Esophagus (tissue), 2 donors: ENCODE measurements at regions not wholly inside any gene's neighbourhood (a gene's known extent, or its start where the extent isn't known, plus 50 kb on each side); places are given as distances from the start of the nearest gene placed in this dataset.

Source experiments
- H3K27ac ChIP-seq, 2 donors: one replicate each; pipeline ENCODE4 v1.5.1; 2013; ENCODE audit warnings: low read depth in 2 of 2, mild to moderate bottlenecking in 2 of 2, inconsistent platforms in 1 of 2, low read length in 1 of 2, moderate library complexity in 1 of 2
- H3K27me3 ChIP-seq, 2 donors: one replicate each; pipeline ENCODE4 v1.6.1; 2013; ENCODE audit warnings: low read length in 2 of 2, control low read depth in 1 of 2, mild to moderate bottlenecking in 1 of 2; ENCODE audit not compliant: insufficient read depth in 2 of 2, control insufficient read depth in 1 of 2
- H3K36me3 ChIP-seq, 2 donors: one replicate each; pipeline ENCODE4 v1.6.1; 2013; ENCODE audit warnings: low read length in 1 of 2; ENCODE audit not compliant: control insufficient read depth in 2 of 2, insufficient read depth in 2 of 2
- H3K4me1 ChIP-seq, 2 donors: one replicate each; pipeline ENCODE4 v1.6.1; 2013; ENCODE audit warnings: low read length in 1 of 2; ENCODE audit not compliant: control insufficient read depth in 2 of 2, insufficient read depth in 2 of 2
- H3K4me3 ChIP-seq, 2 donors: one replicate each; pipeline ENCODE4 v1.5.1; 2013; ENCODE audit warnings: low read length in 2 of 2, mild to moderate bottlenecking in 2 of 2, low read depth in 1 of 2, moderate library complexity in 1 of 2
- H3K9me3 ChIP-seq, 2 donors: one replicate each; pipeline ENCODE4 v1.6.1; 2013; ENCODE audit warnings: mild to moderate bottlenecking in 2 of 2, low read depth in 1 of 2, low read length in 1 of 2, moderate library complexity in 1 of 2; ENCODE audit not compliant: control insufficient read depth in 2 of 2, insufficient read depth in 1 of 2
- WGBS, 2 donors: extraction: QIAGEN DNeasy Blood & Tissue Kit; methylation state at CpG; one replicate each; pipeline ENCODE4 v1.1.7; 2013; 5-methylcytosine and 5-hydroxymethylcytosine counted together
- donor health status: healthy with polysubstance abuse.
- donor health status: Bipolar disorder and iron deficiency.

GRCh38 chr14:32007755-32008362, 69.2 kb upstream of the ARHGAP5 start:
- WGBS, 2 donors = 53 to 70% methylated on average over 2 of the region's 2 CpGs

GRCh38 chr14:32008602-32009193, 68.4 kb upstream of the ARHGAP5 start:
- Histone ChIP-seq H3K36me3 (no peaks in the 10 kb centered on the region), H3K27ac (no peak overlapping the region), H3K27me3 (no peaks in the 10 kb centered on the region), H3K4me3 (no peak overlapping the region), H3K4me1 (peaks cover 2 to 3% of the 10 kb centered on the region in 2 donors), H3K9me3 (no peaks in the 10 kb centered on the region)
- WGBS, 2 donors = 77 to 84% methylated on average over 1 of the region's 1 CpG

More at GRCh38 chr14:32007755-32008362, 69.2 kb upstream of the ARHGAP5 start:
- H3K4me3 ChIP-seq = no peak overlapping the region
- H3K36me3 ChIP-seq = no peaks in the 10 kb centered on the region
- no peaks in the 10 kb centered on the region for H3K27me3 ChIP-seq
- peaks cover 2 to 3% of the 10 kb centered on the region in 2 donors for H3K4me1 ChIP-seq
- H3K27ac ChIP-seq = no peak overlapping the region
- H3K9me3 ChIP-seq = no peaks in the 10 kb centered on the region

- Histone ChIP-seq H3K36me3 (no peaks in the 10 kb centered on the region), H3K9me3 (no peaks in the 10 kb centered on the region), H3K27me3 (no peaks in the 10 kb centered on the region), H3K4me3 (no peak overlapping the region), H3K4me1 (peaks cover 2 to 3% of the 10 kb centered on the region in 2 donors), H3K27ac (no peak overlapping the region)
- WGBS, 2 donors = 66 to 80% methylated on average over 5 of the region's 5 CpGs
Observed at GRCh38 chr14:32009221-32009975, 67.7 kb upstream of the ARHGAP5 start.

GRCh38 chr14:32009976-32010581, 67.0 kb upstream of the ARHGAP5 start:
- WGBS, 2 donors = 77 to 81% methylated on average over 6 of the region's 6 CpGs
- Histone ChIP-seq H3K27ac (no peak overlapping the region), H3K36me3 (no peaks in the 10 kb centered on the region), H3K27me3 (no peaks in the 10 kb centered on the region), H3K4me3 (no peak overlapping the region), H3K9me3 (no peaks in the 10 kb centered on the region), H3K4me1 (peaks cover 2 to 3% of the 10 kb centered on the region in 2 donors)

GRCh38 chr14:32010604-32011125, 66.4 kb upstream of the ARHGAP5 start:
- Histone ChIP-seq H3K27ac (no peak overlapping the region), H3K9me3 (no peaks in the 10 kb centered on the region), H3K4me1 (peaks cover 2 to 3% of the 10 kb centered on the region in 2 donors), H3K36me3 (no peaks in the 10 kb centered on the region), H3K4me3 (no peak overlapping the region), H3K27me3 (no peaks in the 10 kb centered on the region)
- WGBS, 2 donors = 79 to 88% methylated on average over 4 of the region's 4 CpGs

GRCh38 chr14:32011225-32011624, 65.9 kb upstream of the ARHGAP5 start:
- Histone ChIP-seq H3K4me3 (no peak overlapping the region), H3K27ac (no peak overlapping the region), H3K36me3 (no peaks in the 10 kb centered on the region), H3K9me3 (no peaks in the 10 kb centered on the region), H3K27me3 (no peaks in the 10 kb centered on the region), H3K4me1 (peaks cover under 1 to 3% of the 10 kb centered on the region in 2 donors)
- WGBS, 2 donors = 87 to 89% methylated on average over 3 of the region's 3 CpGs

- no peaks in the 10 kb centered on the region for H3K36me3 ChIP-seq
- no peaks in the 10 kb centered on the region for H3K27me3 ChIP-seq
- H3K4me3 ChIP-seq = no peak overlapping the region
- no peak overlapping the region for H3K27ac ChIP-seq
- no peaks in the 10 kb centered on the region for H3K9me3 ChIP-seq
- H3K4me1 ChIP-seq = no peaks in the 10 kb centered on the region
Observed at GRCh38 chr14:32012062-32012461, 65.0 kb upstream of the ARHGAP5 start.

- WGBS, 2 donors = 72 to 75% methylated on average over 1 of the region's 1 CpG
- Histone ChIP-seq H3K9me3 (no peaks in the 10 kb centered on the region), H3K36me3 (no peaks in the 10 kb centered on the region), H3K27me3 (no peaks in the 10 kb centered on the region), H3K4me1 (no peaks in the 10 kb centered on the region), H3K27ac (no peak overlapping the region), H3K4me3 (no peak overlapping the region)
Observed at GRCh38 chr14:32012571-32012970, 64.5 kb upstream of the ARHGAP5 start.

GRCh38 chr14:32013083-32013482, 64.0 kb upstream of the ARHGAP5 start:
- H3K4me1 ChIP-seq = no peaks in the 10 kb centered on the region
- no peaks in the 10 kb centered on the region for H3K9me3 ChIP-seq
- no peaks in the 10 kb centered on the region for H3K36me3 ChIP-seq
- whole genome bisulfite sequencing, 2 donors = 80 to 84% methylated on average over 6 of the region's 6 CpGs
- H3K4me3 ChIP-seq = no peak overlapping the region
- H3K27me3 ChIP-seq = no peaks in the 10 kb centered on the region
- H3K27ac ChIP-seq = no peak overlapping the region
